ENCODE measurements at regions not wholly inside any gene's neighbourhood (a gene's known extent, or its start where the extent isn't known, plus 50 kb on each side); places are given as distances from the start of the nearest gene placed in this dataset.
"Not testable (repeated sequence)": the region's sequence is repeated elsewhere in the genome, so short reads cannot be mapped to it uniquely, and the experiment has no call there.

DNA sequence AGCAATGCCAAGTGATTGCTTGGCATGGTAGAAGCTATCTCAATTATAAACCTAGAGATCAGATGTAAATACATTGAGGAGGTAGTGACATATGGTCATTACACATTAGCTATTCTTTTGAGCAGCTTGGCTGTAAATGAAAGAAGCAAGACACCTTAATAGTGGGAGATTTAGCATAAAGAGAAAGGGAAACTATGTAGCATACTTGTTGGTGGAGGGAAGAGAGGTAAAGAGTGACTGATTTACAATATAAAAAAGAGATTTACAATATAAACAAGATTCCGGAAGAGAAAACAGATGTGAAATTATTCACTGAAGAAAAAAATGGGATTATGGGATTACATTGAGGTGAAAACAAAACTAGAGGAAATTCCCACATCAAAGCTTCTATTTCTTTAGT, 2009.6 kb downstream of the OLFM4 start:
- Histone ChIP-seq H3K27ac (ENCODE audit: low read depth in 1 of 2, low read length in 2 of 2) (no peak overlapping the region), H3K36me3 (ENCODE audit: control insufficient read depth in 4 of 4, insufficient read depth in 3 of 4, low read depth in 1 of 4, low read length in 3 of 4) (no peaks in the 10 kb centered on the region), H3K27me3 (ENCODE audit: control insufficient read depth in 4 of 4, insufficient read depth in 4 of 4, low read length in 3 of 4) (no peaks in the 10 kb centered on the region), H3K9me3 (ENCODE audit: control insufficient read depth in 4 of 4, low read length in 3 of 4) (no peaks in the 10 kb centered on the region), H3K4me3 (ENCODE audit: low read depth in 1 of 3, low read length in 3 of 3) (no peak overlapping the region), H3K9ac (ENCODE audit: low read depth in 1 of 2, low read length in 2 of 2) (no peak overlapping the region), H3K4me1 (ENCODE audit: control insufficient read depth in 4 of 4, insufficient read depth in 4 of 4, low read length in 3 of 4) (no peaks in the 10 kb centered on the region)
- 69% methylated on average over 1 of the region's 1 CpG for WGBS
- DNase-seq (ENCODE audit: low spot score) = no peak
- TF ChIP-seq, protein P1, sequence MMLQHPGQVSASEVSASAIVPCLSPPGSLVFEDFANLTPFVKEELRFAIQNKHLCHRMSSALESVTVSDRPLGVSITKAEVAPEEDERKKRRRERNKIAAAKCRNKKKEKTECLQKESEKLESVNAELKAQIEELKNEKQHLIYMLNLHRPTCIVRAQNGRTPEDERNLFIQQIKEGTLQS (IDR thresholded peaks at IDR 0.05) = no peak
- TF ChIP-seq, protein P2, sequence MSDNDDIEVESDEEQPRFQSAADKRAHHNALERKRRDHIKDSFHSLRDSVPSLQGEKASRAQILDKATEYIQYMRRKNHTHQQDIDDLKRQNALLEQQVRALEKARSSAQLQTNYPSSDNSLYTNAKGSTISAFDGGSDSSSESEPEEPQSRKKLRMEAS (IDR thresholded peaks at IDR 0.05) = no peak
- TF ChIP-seq JUND (IDR thresholded peaks at IDR 0.05) = no peak
- no peak for TF ChIP-seq EGR1 (IDR thresholded peaks at IDR 0.05; ENCODE audit: low read depth in 2 of 2)
- TF ChIP-seq HNF4A (conservative IDR thresholded peaks at IDR 0.05) = no peak
- no peak for TF ChIP-seq FOXA1 (IDR thresholded peaks at IDR 0.05)
- TF ChIP-seq RXRA (IDR thresholded peaks at IDR 0.05) = no peak
- TF ChIP-seq, protein P3, sequence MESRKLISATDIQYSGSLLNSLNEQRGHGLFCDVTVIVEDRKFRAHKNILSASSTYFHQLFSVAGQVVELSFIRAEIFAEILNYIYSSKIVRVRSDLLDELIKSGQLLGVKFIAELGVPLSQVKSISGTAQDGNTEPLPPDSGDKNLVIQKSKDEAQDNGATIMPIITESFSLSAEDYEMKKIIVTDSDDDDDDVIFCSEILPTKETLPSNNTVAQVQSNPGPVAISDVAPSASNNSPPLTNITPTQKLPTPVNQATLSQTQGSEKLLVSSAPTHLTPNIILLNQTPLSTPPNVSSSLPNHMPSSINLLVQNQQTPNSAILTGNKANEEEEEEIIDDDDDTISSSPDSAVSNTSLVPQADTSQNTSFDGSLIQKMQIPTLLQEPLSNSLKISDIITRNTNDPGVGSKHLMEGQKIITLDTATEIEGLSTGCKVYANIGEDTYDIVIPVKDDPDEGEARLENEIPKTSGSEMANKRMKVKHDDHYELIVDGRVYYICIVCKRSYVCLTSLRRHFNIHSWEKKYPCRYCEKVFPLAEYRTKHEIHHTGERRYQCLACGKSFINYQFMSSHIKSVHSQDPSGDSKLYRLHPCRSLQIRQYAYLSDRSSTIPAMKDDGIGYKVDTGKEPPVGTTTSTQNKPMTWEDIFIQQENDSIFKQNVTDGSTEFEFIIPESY (IDR thresholded peaks at IDR 0.05) = no peak
- TF ChIP-seq FOXA2 (IDR thresholded peaks at IDR 0.05) = no peak
- TF ChIP-seq, protein P4, sequence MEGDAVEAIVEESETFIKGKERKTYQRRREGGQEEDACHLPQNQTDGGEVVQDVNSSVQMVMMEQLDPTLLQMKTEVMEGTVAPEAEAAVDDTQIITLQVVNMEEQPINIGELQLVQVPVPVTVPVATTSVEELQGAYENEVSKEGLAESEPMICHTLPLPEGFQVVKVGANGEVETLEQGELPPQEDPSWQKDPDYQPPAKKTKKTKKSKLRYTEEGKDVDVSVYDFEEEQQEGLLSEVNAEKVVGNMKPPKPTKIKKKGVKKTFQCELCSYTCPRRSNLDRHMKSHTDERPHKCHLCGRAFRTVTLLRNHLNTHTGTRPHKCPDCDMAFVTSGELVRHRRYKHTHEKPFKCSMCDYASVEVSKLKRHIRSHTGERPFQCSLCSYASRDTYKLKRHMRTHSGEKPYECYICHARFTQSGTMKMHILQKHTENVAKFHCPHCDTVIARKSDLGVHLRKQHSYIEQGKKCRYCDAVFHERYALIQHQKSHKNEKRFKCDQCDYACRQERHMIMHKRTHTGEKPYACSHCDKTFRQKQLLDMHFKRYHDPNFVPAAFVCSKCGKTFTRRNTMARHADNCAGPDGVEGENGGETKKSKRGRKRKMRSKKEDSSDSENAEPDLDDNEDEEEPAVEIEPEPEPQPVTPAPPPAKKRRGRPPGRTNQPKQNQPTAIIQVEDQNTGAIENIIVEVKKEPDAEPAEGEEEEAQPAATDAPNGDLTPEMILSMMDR (IDR thresholded peaks at IDR 0.05; ENCODE audit: low read depth, low read length, missing input control) = no peak
- no peak for TF ChIP-seq YY1 (IDR thresholded peaks at IDR 0.05)
- no peak for TF ChIP-seq GABPA (IDR thresholded peaks at IDR 0.05 in 1 of 2, conservative IDR thresholded peaks at IDR 0.05 in 1 of 2)
- no peak for TF ChIP-seq RAD21 (IDR thresholded peaks at IDR 0.05)

DNA sequence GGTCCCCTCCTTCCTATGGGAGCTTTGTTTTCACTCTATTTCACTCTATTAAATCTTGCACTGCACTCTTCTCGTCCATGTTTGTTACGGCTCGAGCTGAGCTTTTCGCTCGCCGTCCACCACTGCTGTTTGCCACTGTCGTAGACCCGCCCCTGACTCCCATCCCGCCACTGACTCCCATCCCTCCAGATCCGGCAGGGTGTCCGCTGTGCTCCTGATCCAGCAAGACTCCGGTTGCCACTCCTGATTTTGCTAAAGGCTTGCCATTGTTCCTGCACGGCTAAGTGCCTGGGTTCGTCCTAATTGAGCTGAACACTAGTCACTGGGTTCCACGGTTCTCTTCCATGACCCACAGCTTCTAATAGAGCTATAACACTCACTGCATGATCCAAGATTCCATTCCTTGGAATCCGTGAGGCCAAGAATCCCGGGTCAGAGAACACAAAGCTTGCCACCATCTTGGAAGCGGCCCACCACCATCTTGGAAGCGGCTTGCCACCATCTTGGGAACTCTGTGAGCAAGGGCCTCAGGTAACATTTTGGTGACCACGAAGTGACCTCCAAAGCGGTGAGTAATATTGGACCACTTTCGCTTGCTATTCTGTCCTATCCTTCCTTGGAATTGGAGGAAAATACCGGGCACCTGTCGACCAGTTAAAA, 2025.4 kb downstream of the OLFM4 start:
- not testable (repeated sequence) for H3K36me3 ChIP-seq (ENCODE audit: control insufficient read depth in 4 of 4, insufficient read depth in 3 of 4, low read depth in 1 of 4, low read length in 3 of 4); H3K9me3 ChIP-seq (ENCODE audit: control insufficient read depth in 4 of 4, low read length in 3 of 4); H3K27ac ChIP-seq (ENCODE audit: low read depth in 1 of 2, low read length in 2 of 2); DNase-seq (ENCODE audit: low spot score); H3K4me1 ChIP-seq (ENCODE audit: control insufficient read depth in 4 of 4, insufficient read depth in 4 of 4, low read length in 3 of 4); H3K9ac ChIP-seq (ENCODE audit: low read depth in 1 of 2, low read length in 2 of 2); H3K27me3 ChIP-seq (ENCODE audit: control insufficient read depth in 4 of 4, insufficient read depth in 4 of 4, low read length in 3 of 4); H3K4me3 ChIP-seq (ENCODE audit: low read depth in 1 of 3, low read length in 3 of 3)
- 92% methylated on average over 24 of the region's 24 CpGs for WGBS

DNA sequence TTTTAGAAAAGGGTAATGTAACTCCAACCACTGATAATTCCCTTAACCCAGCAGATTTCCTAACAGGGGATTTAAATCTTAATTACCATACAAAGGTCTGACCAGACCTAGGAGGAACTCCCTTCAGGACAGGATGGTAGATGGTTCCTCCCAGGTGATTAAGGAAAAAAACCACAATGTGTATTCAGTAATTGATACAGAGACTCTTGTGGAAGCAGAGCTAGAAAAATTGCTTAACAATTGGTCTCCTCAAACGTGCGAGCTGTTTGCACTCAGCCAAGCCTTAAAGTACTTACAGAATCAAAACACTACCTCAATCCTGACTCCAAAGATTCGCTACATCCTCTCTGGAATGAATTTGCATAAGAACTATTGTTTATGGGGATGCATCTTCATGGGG, 2027.1 kb downstream of the OLFM4 start:
- not testable (repeated sequence) for H3K9me3 ChIP-seq (ENCODE audit: control insufficient read depth in 4 of 4, low read length in 3 of 4); H3K4me3 ChIP-seq (ENCODE audit: low read depth in 1 of 3, low read length in 3 of 3); H3K36me3 ChIP-seq (ENCODE audit: control insufficient read depth in 4 of 4, insufficient read depth in 3 of 4, low read depth in 1 of 4, low read length in 3 of 4); H3K4me1 ChIP-seq (ENCODE audit: control insufficient read depth in 4 of 4, insufficient read depth in 4 of 4, low read length in 3 of 4); H3K9ac ChIP-seq (ENCODE audit: low read depth in 1 of 2, low read length in 2 of 2); H3K27me3 ChIP-seq (ENCODE audit: control insufficient read depth in 4 of 4, insufficient read depth in 4 of 4, low read length in 3 of 4); DNase-seq (ENCODE audit: low spot score); H3K27ac ChIP-seq (ENCODE audit: low read depth in 1 of 2, low read length in 2 of 2)
- WGBS = 78% methylated on average over 3 of the region's 3 CpGs
